ENCODE measurements at regions not wholly inside any gene's neighbourhood (a gene's known extent, or its start where the extent isn't known, plus 50 kb on each side); places are given as distances from the start of the nearest gene placed in this dataset.
"Not testable (repeated sequence)": the region's sequence is repeated elsewhere in the genome, so short reads cannot be mapped to it uniquely, and the experiment has no call there.

DNA sequence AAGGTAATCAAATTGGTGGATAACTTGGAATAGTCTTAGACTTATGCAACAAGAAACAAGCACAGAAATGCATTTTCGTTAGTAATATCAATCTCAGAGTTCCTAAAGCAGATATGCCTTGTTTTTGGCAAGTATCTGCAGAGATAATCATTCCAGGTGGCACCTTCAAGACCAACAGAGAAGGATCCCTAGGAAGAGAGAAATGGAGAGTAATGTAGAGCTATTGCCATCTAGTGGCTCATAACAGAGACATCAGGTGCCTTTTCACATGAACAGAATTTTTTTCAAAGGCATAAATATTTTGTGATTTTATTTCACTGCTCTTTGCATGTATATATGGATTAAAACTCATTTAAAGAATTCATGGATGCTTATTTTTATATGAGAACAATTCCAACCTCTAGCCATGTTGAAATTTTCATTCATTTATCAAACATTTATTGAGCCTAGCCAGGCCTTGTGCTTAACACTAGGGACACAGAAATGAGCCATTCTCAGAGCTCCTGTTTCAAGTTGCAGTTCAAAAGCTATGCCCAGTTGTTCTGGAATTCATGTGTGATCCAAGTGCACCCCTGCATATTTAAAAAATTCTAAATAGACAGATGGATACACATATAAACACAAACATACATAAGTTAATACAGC lies 117.5 kb upstream of the OR13F1 start:
- WGBS, 2 donors: 15 to 31% methylated on average over 1 of the region's 1 CpG
- H3K27ac ChIP-seq: no peak overlapping the region
- no peak for DNase-seq
- H3K4me3 ChIP-seq: no peak overlapping the region
- intact Hi-C loops (cut with DNase I; ENCODE audit: low total_unique reads): no loop called here
- H3K9me3 ChIP-seq: no peaks in the 10 kb centered on the region
- H3K27me3 ChIP-seq: no peaks in the 10 kb centered on the region
- H3K36me3 ChIP-seq (ENCODE audit: low read depth, missing control alignments): no peaks in the 10 kb centered on the region
- H3K4me1 ChIP-seq: no peaks in the 10 kb centered on the region
- TF ChIP-seq, protein P1, sequence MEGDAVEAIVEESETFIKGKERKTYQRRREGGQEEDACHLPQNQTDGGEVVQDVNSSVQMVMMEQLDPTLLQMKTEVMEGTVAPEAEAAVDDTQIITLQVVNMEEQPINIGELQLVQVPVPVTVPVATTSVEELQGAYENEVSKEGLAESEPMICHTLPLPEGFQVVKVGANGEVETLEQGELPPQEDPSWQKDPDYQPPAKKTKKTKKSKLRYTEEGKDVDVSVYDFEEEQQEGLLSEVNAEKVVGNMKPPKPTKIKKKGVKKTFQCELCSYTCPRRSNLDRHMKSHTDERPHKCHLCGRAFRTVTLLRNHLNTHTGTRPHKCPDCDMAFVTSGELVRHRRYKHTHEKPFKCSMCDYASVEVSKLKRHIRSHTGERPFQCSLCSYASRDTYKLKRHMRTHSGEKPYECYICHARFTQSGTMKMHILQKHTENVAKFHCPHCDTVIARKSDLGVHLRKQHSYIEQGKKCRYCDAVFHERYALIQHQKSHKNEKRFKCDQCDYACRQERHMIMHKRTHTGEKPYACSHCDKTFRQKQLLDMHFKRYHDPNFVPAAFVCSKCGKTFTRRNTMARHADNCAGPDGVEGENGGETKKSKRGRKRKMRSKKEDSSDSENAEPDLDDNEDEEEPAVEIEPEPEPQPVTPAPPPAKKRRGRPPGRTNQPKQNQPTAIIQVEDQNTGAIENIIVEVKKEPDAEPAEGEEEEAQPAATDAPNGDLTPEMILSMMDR (IDR thresholded peaks at IDR 0.05): peak in 2 of 3 experiments; percentile 44 to 46
- no peak for TF ChIP-seq POLR2A (IDR thresholded peaks at IDR 0.05)

DNA sequence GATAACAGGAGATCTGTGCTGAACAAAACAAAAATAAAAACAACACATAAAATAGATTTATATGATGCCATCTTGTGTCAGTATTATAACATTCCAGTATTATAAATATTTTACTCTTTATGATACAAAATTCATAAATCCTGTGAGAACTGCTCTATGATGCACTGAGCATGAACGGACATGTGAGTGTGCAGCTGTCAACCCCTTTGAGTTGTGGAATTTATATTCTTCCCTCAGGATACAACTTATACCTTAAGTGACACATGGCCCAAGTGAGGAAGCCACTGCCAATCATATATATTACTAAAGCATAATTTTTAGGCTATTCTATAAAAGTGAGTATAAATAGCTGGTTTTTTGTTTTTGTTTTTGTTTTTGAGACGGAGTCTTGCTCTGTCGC lies 116.0 kb upstream of the OR13F1 start:
- TF ChIP-seq POLR2A (IDR thresholded peaks at IDR 0.05): no peak
- TF ChIP-seq, protein P1 (IDR thresholded peaks at IDR 0.05): no peak
- H3K4me1 ChIP-seq: no peaks in the 10 kb centered on the region

DNA sequence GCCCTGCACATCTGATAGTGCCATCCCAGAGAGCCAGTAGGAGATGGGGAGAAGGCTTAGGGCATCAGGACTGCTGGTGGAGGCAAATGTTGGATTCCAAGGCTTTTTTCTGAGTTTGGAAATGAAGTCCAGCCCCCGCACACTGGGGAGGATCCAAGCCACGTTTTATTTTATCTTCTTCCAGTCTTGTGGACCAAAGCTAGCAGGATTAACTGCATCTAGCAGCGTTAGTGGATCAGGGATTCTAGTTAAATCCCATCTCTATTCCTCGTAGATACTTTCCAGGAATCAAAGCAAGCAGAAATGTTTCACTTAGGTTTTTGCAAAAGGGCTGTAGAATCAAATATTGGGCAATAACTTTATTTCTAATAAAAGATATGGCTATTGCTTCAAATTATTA lies 114.7 kb upstream of the OR13F1 start:
- Histone ChIP-seq H3K27ac (no peak overlapping the region), H3K9me3 (no peaks in the 10 kb centered on the region), H3K36me3 (ENCODE audit: low read depth, missing control alignments) (no peaks in the 10 kb centered on the region), H3K4me1 (no peaks in the 10 kb centered on the region), H3K4me3 (no peak overlapping the region), H3K27me3 (no peaks in the 10 kb centered on the region)
- no peak for DNase-seq
- 73 to 75% methylated on average over 4 of the region's 4 CpGs for WGBS, 2 donors
- TF ChIP-seq, protein P1 (IDR thresholded peaks at IDR 0.05): no peak
- no peak for TF ChIP-seq POLR2A (IDR thresholded peaks at IDR 0.05)
- intact Hi-C loops (cut with DNase I; ENCODE audit: low total_unique reads): no loop called here

More for the DNA sequence above, 116.0 kb upstream of the OR13F1 start:
- Histone ChIP-seq H3K9me3 (no peaks in the 10 kb centered on the region), H3K4me3 (no peak overlapping the region), H3K27me3 (no peaks in the 10 kb centered on the region), H3K27ac (no peak overlapping the region), H3K36me3 (ENCODE audit: low read depth, missing control alignments) (no peaks in the 10 kb centered on the region)
- WGBS, 2 donors: 85 to 86% methylated on average over 3 of the region's 3 CpGs
- intact Hi-C loops (cut with DNase I; ENCODE audit: low total_unique reads): no loop called here
- DNase-seq: no peak

DNA sequence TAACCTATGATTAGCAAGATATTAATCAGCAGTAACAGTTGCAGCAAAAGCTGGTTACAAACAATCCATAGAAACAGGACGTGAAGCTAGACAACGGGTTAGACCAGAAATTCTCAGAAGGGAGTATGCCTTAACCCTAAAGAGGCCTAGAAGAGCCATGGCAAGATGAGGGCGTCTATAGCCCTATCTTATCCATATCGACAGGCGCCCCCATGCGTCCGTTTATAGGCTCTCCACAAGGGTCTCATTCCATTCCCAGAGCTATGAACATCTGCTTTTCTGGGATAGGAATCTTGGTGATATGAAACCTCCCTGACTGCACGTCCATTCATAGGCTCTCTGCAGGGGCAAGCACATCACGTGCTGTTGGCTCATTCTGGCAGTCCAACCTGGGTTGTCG lies 109.2 kb upstream of the OR13F1 start:
- H3K27ac ChIP-seq; H3K4me1 ChIP-seq; intact Hi-C loops (cut with DNase I; ENCODE audit: low total_unique reads); DNase-seq; H3K4me3 ChIP-seq; H3K36me3 ChIP-seq (ENCODE audit: low read depth, missing control alignments); H3K9me3 ChIP-seq; H3K27me3 ChIP-seq: not testable (repeated sequence)
- WGBS, 2 donors: 73 to 80% methylated on average over 10 of the region's 10 CpGs

DNA sequence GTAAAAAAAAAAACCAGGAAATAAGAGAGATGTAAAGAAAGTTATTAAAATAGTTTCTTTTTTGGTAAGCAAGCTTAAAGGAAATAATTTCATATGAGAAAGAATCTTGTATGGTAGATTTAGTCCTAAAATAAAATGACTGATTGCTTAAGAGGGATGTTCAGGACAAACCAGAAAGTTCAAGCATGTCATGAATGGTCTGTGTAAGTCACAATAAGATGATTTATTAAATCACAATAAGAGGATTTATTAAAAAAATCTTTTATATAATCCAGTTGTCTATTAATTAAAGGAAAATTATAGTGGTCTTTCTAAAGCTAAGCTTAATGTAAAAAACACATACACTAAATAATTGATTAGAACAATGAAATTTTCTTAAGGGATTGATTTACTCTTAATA lies 91.8 kb upstream of the OR13F1 start:
- intact Hi-C loops (cut with DNase I; ENCODE audit: low total_unique reads): no loop called here
- H3K4me1 ChIP-seq: no peaks in the 10 kb centered on the region
- TF ChIP-seq, protein P1 (IDR thresholded peaks at IDR 0.05): no peak
- no peak for TF ChIP-seq POLR2A (IDR thresholded peaks at IDR 0.05)
- no peak overlapping the region for H3K27ac ChIP-seq
- no peaks in the 10 kb centered on the region for H3K36me3 ChIP-seq (ENCODE audit: low read depth, missing control alignments)
- no peak for DNase-seq
- H3K27me3 ChIP-seq: no peaks in the 10 kb centered on the region
- no peaks in the 10 kb centered on the region for H3K9me3 ChIP-seq
- H3K4me3 ChIP-seq: no peak overlapping the region

All from testis (tissue), 2 donors.